ENCODE measurements at regions not wholly inside any gene's neighbourhood (a gene's known extent, or its start where the extent isn't known, plus 50 kb on each side); places are given as distances from the start of the nearest gene placed in this dataset.

DNA sequence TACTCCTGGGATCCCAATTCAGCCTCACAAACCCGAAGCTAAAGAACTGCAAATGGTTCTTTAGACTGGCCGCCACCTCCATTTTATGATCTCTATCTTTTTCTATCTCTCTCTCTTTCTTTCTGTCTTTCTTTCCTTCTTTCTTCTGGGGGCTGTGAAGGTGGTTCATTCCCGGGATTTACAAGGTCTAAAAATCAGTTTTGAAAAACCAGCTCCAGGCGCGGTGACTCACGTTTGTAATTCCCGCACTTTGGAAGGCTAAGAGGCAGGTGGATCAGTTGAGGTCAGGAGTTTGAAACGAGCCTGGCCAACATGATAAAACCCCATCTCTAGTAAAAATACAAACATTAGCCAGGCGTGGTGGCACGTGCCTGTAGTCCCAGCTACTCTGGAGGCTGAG is 67.2 kb upstream of the VASH1 start:
- Histone ChIP-seq H3K27me3 (ENCODE audit: control insufficient read depth in 2 of 2, insufficient read depth in 2 of 2, low read length in 2 of 2) (no peaks in the 10 kb centered on the region), H3K36me3 (replicated peaks in 1 of 2; ENCODE audit: control insufficient read depth in 1 of 2, insufficient read depth in 2 of 2, low read length in 2 of 2) (no peaks in the 10 kb centered on the region), H3K4me2 (replicated peaks; ENCODE audit: extremely low read depth, low read length, poor library complexity, severe bottlenecking) (no peak overlapping the region), H3K4me1 (ENCODE audit: control insufficient read depth in 1 of 2, insufficient read depth in 2 of 2, low read length in 2 of 2) (no peaks in the 10 kb centered on the region), H3K79me2 (ENCODE audit: insufficient read depth, low read length) (no peaks in the 10 kb centered on the region), H3K27ac (ENCODE audit: low read depth in 1 of 2, low read length in 2 of 2) (no peak overlapping the region), H3K9ac (ENCODE audit: insufficient read depth, low read length, poor library complexity, severe bottlenecking) (no peak overlapping the region), H4K20me1 (ENCODE audit: insufficient read depth, low read length) (no peaks in the 10 kb centered on the region), H3K9me3 (replicated peaks in 1 of 2; ENCODE audit: control insufficient read depth in 1 of 2, insufficient read depth in 1 of 2, low read length in 2 of 2) (no peaks in the 10 kb centered on the region), H2AFZ (ENCODE audit: insufficient read depth, low read depth, low read length, poor library complexity, severe bottlenecking) (no peak overlapping the region), H3K4me3 (replicated peaks in 1 of 3; ENCODE audit: low read depth in 2 of 3, low read length in 3 of 3) (no peak overlapping the region)
- Mint-ChIP-seq H3K27me3 (ENCODE audit: low read depth in 3 of 3) (peaks cover 1 to 5% (median 3%) of the 10 kb centered on the region in 3 donors), H3K4me1 (peaks cover 8% of the 10 kb centered on the region), H3K9me3 (peaks cover 0 to 12% (median 8%) of the 10 kb centered on the region in 7 donors), H3K36me3 (no peaks in the 10 kb centered on the region), H3K4me3 (no peak overlapping the region), H3K27ac (no peak overlapping the region)
- 100% methylated on average over 2 of the region's 10 CpGs for WGBS (ENCODE audit: insufficient coverage)
- intact Hi-C loops (cut with micrococcal nuclease), result no loop called here
- no peak for DNase-seq
- no peak for TF ChIP-seq CTCF (IDR thresholded peaks at IDR 0.05)

DNA sequence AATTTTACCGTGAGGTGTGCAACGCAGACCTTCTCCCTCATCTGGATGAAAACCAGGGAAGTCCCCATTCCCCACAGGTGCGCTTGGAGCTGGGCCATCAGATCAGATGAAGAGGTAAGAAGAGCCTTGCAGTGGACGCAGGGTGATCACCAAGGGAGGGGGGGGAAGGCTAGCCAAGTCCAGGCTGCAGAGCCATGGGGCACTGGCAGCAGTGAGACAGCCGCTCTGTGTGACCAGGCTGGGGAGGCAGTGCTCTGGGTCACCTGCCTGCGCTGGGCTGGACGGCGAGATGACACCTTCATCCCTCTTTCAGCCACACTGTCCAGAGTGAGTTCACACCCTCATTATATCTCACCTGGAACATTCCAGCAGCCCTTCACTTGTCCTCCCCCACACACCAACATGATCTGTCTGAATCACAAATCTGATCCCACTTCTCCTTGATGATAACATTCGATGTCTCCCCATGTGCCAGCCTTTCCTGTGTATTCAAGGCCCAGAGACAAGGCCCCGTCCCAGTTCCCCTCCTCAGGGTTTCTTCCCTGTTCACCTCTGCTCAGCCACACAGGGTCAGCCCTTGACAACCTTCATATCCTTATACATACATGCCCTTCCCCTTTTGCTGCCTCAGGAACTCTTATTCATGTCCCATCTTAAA is 65.9 kb upstream of the VASH1 start:
- intact Hi-C loops (cut with micrococcal nuclease), result no loop called here
- Histone ChIP-seq H3K4me1 (ENCODE audit: control insufficient read depth in 1 of 2, insufficient read depth in 2 of 2, low read length in 2 of 2) (no peaks in the 10 kb centered on the region), H3K4me2 (replicated peaks; ENCODE audit: extremely low read depth, low read length, poor library complexity, severe bottlenecking) (no peak overlapping the region), H3K4me3 (replicated peaks in 1 of 3; ENCODE audit: low read depth in 2 of 3, low read length in 3 of 3) (no peak overlapping the region), H3K27ac (ENCODE audit: low read depth in 1 of 2, low read length in 2 of 2) (no peak overlapping the region), H3K27me3 (ENCODE audit: control insufficient read depth in 2 of 2, insufficient read depth in 2 of 2, low read length in 2 of 2) (no peaks in the 10 kb centered on the region), H3K79me2 (ENCODE audit: insufficient read depth, low read length) (no peaks in the 10 kb centered on the region), H4K20me1 (ENCODE audit: insufficient read depth, low read length) (no peaks in the 10 kb centered on the region), H3K36me3 (replicated peaks in 1 of 2; ENCODE audit: control insufficient read depth in 1 of 2, insufficient read depth in 2 of 2, low read length in 2 of 2) (no peaks in the 10 kb centered on the region), H3K9me3 (replicated peaks in 1 of 2; ENCODE audit: control insufficient read depth in 1 of 2, insufficient read depth in 1 of 2, low read length in 2 of 2) (no peaks in the 10 kb centered on the region), H2AFZ (ENCODE audit: insufficient read depth, low read depth, low read length, poor library complexity, severe bottlenecking) (no peak overlapping the region), H3K9ac (ENCODE audit: insufficient read depth, low read length, poor library complexity, severe bottlenecking) (no peak overlapping the region)
- Mint-ChIP-seq H3K27ac (no peak overlapping the region), H3K27me3 (ENCODE audit: low read depth in 3 of 3) (peaks cover 1 to 5% (median 3%) of the 10 kb centered on the region in 3 donors), H3K36me3 (no peaks in the 10 kb centered on the region), H3K4me3 (no peak overlapping the region), H3K4me1 (peaks cover 8% of the 10 kb centered on the region), H3K9me3 (peaks cover 0 to 11% (median 6%) of the 10 kb centered on the region in 7 donors)
- DNase-seq, result no peak
- no peak for TF ChIP-seq CTCF (IDR thresholded peaks at IDR 0.05)
- WGBS (ENCODE audit: insufficient coverage), result 90% methylated on average over 7 of the region's 10 CpGs
